D721Med (cell line): ENCODE measurements at regions not wholly inside any gene's neighbourhood (a gene's known extent, or its start where the extent isn't known, plus 50 kb on each side); places are given as distances from the start of the nearest gene placed in this dataset.
"Not testable (repeated sequence)": the region's sequence is repeated elsewhere in the genome, so short reads cannot be mapped to it uniquely, and the experiment has no call there.

Experiments
- DNase-seq: peaks from one replicate; pipeline ENCODE4 v3.0.0; 2011; ENCODE audit warnings: low spot score; ENCODE audit not compliant: insufficient read length
- FAIRE-seq: peaks from 2 replicates; lab custom pipeline; 2011; peaks lifted over from hg19 to GRCh38; lab: Jason Lieb, UNC
- CTCF ChIP-seq: IDR thresholded peaks from 2 replicates; pipeline ENCODE4 v1.5.1; 2012; ENCODE audit warnings: mild to moderate bottlenecking, control low read depth; ENCODE audit not compliant: insufficient read depth; ENCODE audit errors: missing control alignments

- TF ChIP-seq CTCF, result no peak
- FAIRE-seq (no peak), DNase-seq (no peak)
These were observed 175.5 kb downstream of the TFAP2B start for GRCh38 chr6:50993941-50994720.

GRCh38 chr6:50995036-50995435, 176.4 kb downstream of the TFAP2B start:
- FAIRE-seq (no peak), DNase-seq (no peak)
- no peak for TF ChIP-seq CTCF

- no peak for DNase-seq
- no peak for TF ChIP-seq CTCF
- FAIRE-seq, result no peak
These were observed 180.2 kb downstream of the TFAP2B start for GRCh38 chr6:50998905-50999304.

GRCh38 chr6:51001399-51001798, 182.7 kb downstream of the TFAP2B start:
- TF ChIP-seq CTCF, result no peak
- DNase-seq (no peak), FAIRE-seq (no peak)

GRCh38 chr6:51004380-51004779, 185.7 kb downstream of the TFAP2B start:
- FAIRE-seq (no peak), DNase-seq (no peak)
- no peak for TF ChIP-seq CTCF

GRCh38 chr6:51005779-51006178, 187.1 kb downstream of the TFAP2B start:
- no peak for TF ChIP-seq CTCF
- no peak for DNase-seq
- no peak for FAIRE-seq

GRCh38 chr6:51007237-51007636, 188.6 kb downstream of the TFAP2B start:
- peak; percentile 29 for FAIRE-seq
- no peak for DNase-seq
- TF ChIP-seq CTCF, result no peak

GRCh38 chr6:51008693-51009092, 190.0 kb downstream of the TFAP2B start:
- not testable (repeated sequence) for DNase-seq, FAIRE-seq
